AG09309 (cell line): ENCODE measurements at regions not wholly inside any gene's neighbourhood (a gene's known extent, or its start where the extent isn't known, plus 50 kb on each side); places are given as distances from the start of the nearest gene placed in this dataset.

Source experiments
- DNase-seq: peaks from one replicate; pipeline ENCODE4 v3.0.0-alpha.2; 2010; ENCODE audit warnings: low read depth
- H3K4me3 ChIP-seq: 2 replicates; pipeline ENCODE4 v1.5.1; 2011; ENCODE audit warnings: mild to moderate bottlenecking, low read depth, low read length, moderate library complexity; ENCODE audit not compliant: control insufficient read depth
- TF ChIP-seq, protein P1 (sequence below): IDR thresholded peaks from 2 replicates; pipeline ENCODE4 v1.5.1; 2011; ENCODE audit warnings: mild to moderate bottlenecking, low read depth, low read length, inconsistent platforms; ENCODE audit not compliant: insufficient read depth, control insufficient read depth; ENCODE audit errors: missing control alignments

DNA sequence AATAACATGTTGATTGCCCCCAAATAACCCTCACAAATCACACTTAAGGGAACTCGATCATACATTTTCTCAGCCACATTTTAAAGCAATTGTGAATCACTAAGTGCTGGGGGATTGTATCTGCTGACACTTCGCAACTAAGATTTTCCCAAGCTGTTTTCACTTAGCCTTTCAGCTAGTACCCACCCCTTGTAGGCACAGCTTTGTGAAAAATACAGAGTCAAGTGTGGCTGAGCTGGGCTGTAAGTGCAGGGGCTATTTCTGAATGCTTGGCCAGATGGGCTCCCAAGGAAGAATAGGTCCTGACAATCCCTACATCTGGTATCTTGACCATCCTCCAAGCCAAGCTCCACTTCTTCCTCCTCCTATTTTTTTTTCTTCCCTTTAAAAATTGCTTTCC, 289.2 kb upstream of the NMUR2 start:
- no peak for DNase-seq
- no peak overlapping the region for H3K4me3 ChIP-seq
- TF ChIP-seq, protein P1, sequence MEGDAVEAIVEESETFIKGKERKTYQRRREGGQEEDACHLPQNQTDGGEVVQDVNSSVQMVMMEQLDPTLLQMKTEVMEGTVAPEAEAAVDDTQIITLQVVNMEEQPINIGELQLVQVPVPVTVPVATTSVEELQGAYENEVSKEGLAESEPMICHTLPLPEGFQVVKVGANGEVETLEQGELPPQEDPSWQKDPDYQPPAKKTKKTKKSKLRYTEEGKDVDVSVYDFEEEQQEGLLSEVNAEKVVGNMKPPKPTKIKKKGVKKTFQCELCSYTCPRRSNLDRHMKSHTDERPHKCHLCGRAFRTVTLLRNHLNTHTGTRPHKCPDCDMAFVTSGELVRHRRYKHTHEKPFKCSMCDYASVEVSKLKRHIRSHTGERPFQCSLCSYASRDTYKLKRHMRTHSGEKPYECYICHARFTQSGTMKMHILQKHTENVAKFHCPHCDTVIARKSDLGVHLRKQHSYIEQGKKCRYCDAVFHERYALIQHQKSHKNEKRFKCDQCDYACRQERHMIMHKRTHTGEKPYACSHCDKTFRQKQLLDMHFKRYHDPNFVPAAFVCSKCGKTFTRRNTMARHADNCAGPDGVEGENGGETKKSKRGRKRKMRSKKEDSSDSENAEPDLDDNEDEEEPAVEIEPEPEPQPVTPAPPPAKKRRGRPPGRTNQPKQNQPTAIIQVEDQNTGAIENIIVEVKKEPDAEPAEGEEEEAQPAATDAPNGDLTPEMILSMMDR: no peak

DNA sequence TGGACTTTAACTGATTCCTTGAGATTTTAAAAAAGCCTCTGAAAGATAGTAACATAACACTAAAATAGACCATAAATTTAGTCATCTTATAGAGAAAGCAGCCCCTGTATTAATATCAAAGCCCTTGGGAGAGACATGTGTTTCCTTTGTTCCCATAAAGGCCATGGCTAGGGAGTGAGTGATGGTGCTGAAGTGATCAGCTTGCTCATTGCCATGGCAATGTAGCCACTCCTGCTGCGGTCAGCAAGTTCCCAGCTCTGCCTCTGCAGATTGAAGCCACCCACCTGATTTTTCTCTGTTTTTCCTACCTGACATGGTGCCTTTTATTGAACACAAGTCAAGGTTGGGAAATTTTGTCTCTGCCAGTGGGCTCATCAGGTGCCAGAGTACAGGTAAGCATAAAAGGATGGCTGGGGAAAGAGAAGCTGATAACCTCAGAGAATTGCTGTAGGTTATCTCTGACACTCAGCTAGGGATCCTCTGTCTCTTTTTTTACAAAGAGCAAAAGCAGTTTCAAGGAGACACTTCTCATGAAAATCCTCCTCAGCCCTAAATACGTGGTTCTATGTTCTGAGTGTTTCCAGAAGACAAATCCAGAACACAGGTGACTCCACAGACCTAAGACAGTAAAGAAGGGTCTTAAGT, 296.3 kb upstream of the NMUR2 start:
- TF ChIP-seq, protein P1: no peak
- H3K4me3 ChIP-seq: no peak overlapping the region
- DNase-seq: no peak

DNA sequence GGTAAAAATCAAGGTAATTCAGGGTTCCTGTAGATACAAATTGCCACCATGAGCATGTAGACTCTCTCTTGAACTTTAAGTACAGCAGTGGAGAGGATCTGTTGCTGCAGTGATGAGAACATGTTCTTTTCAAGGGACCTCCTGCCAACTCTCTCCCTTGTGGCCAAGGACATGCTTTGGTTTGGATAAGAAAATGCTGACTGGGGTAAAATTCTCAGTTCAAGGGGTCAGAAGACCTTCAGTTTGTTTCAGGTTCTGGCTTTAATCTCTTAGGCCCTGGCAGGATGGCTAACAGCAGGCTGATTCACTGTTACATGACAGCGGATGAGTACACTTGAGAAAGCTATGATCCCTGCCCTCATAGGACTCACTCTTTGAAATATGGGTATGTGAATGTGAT, 299.2 kb upstream of the NMUR2 start:
- no peak for DNase-seq
- H3K4me3 ChIP-seq: no peak overlapping the region
- TF ChIP-seq, protein P1: no peak

DNA sequence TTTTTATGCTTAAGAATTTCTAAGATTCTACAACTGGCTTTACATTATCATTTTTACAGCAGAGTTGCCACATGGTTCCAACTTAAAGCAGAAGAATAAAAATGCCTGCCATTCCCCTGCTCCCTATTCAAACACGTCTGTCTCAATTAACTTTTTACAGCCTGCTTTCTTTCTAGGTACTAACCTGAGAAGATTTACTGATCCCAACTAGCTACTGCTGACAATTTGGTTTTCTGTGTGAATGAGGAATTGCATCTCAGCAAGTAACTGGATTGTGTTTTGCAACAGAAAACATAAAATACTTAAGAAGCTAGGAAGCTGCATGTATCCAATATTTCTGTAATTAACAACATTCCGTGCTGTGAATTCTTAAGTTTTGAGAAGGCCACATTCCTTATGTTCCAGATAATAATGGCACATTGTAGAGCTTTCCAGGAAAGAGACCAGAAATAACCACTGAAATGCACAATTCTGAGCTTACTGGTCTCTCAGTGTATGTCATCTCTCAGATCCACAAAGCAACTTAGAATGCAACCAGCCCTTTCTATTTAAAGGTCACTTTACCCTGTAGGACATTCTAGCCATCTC, 306.8 kb upstream of the NMUR2 start:
- H3K4me3 ChIP-seq: no peak overlapping the region
- TF ChIP-seq, protein P1: no peak
- no peak for DNase-seq

DNA sequence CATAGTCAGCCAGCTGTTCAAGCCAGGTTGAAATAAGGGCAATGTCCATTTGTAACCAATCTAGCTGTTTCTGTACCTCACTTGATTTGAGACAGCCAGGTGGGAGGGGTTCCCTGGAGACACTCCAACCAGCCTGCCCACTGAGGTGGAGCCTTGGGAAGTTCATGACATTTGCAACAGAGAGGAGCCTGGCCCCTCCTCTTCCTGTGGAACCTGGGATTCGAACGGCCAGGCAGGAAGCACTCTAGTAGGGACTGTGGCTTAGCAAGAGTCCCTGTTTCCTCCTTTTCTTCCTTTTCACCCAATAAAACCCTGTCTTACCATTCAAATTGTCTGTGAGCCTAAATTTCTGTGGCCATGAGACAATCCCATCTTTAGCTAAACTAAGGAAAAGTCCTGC, 312.3 kb upstream of the NMUR2 start:
- no peak for DNase-seq
- H3K4me3 ChIP-seq: no peak overlapping the region
- TF ChIP-seq, protein P1: no peak

DNA sequence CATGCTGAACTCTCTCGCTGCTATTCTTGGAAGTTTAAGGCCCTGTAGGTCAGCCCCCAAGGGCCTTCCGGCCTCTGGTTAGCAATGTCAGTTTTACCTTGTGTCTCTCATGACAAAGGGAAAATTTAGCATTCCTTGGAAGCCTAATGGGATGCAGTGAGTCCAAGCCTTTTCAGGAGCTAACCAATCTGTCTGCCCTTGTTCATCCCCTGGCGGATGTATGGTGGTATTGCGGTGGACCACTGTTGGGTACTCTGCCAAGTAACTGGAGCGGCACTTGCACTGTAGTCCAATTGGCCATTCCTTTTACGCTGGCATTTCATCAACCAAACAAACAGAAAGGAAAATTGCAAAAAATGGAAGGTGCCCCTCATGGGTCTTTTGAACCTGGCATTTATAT, 318.4 kb upstream of the NMUR2 start:
- no peak for DNase-seq
- TF ChIP-seq, protein P1: no peak
- no peak overlapping the region for H3K4me3 ChIP-seq
